NCI-H146 (cell line): ENCODE measurements at regions not wholly inside any gene's neighbourhood (a gene's known extent, or its start where the extent isn't known, plus 50 kb on each side); places are given as distances from the start of the nearest gene placed in this dataset.
"Not testable (repeated sequence)": the region's sequence is repeated elsewhere in the genome, so short reads cannot be mapped to it uniquely, and the experiment has no call there.

Experiments
- DNase-seq: peaks from one replicate; lab custom pipeline; 2025; lab: John Stamatoyannopoulos, UW

GRCh38 chr6:141244366-141244765, 888.4 kb upstream of the GJE1 start:
- DNase-seq: no peak

- DNase-seq: no peak
Observed at GRCh38 chr6:141242957-141243356, 889.8 kb upstream of the GJE1 start.

- DNase-seq: no peak
Observed at GRCh38 chr6:141229296-141229695, 903.4 kb upstream of the GJE1 start.

GRCh38 chr6:141218583-141218982, 914.1 kb upstream of the GJE1 start:
- DNase-seq: no peak

DNA sequence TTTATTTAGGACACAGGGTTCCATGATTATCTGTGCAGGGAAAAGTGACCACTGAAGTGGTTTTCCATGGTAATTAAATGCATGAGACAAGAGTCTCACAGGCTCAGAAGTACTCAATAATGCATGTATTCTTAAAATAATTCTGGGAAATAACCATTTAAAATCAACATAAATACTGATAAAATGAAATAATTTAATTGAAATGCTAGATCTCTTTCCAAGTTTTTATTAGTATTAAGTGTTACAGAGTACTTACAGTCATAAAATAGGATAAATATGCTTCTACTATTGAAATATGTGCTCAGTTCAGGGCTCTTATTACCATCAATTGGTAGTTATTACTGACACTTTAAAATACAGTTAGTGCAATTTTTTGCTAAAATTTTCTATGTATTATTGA, 916.0 kb upstream of the GJE1 start:
- DNase-seq: no peak

DNA sequence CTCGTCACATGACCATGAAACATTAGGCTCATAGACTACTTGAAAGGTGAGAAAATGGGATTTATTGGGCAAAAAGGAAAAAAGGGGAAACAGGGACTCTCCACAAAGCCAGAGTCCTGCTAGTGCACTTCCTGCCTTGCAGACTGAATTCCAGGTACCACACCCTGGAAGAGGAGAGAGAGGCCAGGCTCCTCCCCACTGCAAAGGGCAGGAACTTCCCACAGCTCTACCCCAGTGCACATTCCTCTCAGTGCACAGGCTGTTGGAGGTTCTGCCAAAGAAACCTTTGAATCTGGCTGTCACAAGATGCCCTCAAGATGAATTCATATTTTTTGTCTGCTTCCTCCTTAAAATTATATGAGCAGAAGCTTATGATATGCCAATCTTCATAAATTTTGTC, 920.4 kb upstream of the GJE1 start:
- DNase-seq: peak; percentile 6

GRCh38 chr6:141211845-141212244, 920.9 kb upstream of the GJE1 start:
- DNase-seq: no peak

DNA sequence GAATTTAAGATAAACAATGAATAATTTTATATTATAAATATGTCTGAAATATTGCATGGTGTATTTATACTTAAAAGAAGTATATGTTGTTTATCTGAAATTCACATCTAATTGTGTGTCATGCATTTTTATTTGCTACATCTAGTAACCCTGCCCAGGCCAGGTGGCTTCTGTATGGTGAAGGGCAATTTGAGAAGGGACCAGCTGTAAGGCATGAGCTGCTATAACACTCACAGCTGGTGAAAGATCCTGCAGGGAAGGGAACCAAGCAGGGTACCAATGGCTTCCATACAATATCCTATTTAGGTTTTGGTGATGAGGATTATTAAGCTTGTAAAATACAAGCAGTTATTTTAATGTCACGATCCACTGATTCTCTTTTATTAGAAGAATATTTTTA, 921.8 kb upstream of the GJE1 start:
- DNase-seq: peak; percentile 71

- no peak for DNase-seq
Observed at GRCh38 chr6:141209890-141210289, 922.8 kb upstream of the GJE1 start.

- DNase-seq: no peak
Observed at GRCh38 chr6:141208101-141208500, 924.6 kb upstream of the GJE1 start.

DNA sequence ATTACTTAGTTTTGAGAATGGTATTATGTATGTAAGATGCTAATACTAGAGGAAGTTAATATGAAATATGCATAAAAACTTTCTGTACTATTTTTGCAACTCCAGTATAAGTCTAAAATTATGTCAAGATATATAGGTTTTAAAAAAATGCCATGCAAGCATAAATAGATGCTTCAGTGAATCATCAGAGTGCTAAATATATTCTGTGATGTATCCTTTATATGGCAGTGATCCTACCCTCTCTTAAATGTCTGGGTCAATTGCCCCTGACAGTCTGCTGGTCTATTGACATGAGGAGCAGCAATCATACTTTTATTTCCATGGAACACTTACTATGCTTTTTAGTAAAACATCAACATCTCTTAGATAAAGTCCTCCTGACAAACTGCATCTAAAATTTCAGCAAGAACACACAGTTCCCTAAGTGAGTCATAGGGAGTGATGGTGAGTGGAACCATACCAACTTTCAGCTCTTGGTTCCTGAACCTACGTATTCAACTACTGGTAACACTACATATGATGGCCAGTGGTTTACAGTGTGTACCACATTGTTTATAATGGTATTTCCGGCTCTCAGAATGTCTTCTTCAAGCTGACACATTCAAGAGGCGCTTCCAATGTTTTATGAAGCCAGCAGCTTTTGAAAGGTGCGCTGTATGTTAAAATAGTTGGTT, 928.7 kb upstream of the GJE1 start:
- DNase-seq: no peak

GRCh38 chr6:141202626-141203025, 930.1 kb upstream of the GJE1 start:
- no peak for DNase-seq

GRCh38 chr6:141199074-141199473, 933.7 kb upstream of the GJE1 start:
- no peak for DNase-seq

GRCh38 chr6:141195251-141195832, 937.4 kb upstream of the GJE1 start:
- DNase-seq: peak; percentile 23

- DNase-seq: no peak
Observed at GRCh38 chr6:141183368-141183767, 949.4 kb upstream of the GJE1 start.

DNA sequence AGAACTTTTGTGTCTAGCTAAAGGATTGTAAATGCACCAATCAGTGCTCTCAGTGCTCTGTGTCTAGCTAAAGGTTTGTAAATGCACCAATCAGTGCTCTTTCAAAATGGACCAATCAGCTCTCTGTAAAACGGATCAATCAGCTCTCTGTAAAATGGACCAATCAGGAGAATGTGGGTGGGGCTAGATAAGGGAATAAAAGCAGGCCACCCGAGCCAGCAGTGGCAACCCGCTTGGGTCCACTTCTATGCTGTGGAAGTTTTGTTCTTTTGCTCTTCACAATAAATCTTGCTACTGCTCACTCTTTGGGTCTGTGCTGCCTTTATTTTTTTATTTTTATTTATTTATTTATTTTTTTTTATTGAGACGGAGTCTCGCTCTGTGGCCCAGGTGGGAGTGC, 957.3 kb upstream of the GJE1 start:
- not testable (repeated sequence) for DNase-seq

- DNase-seq: no peak
Observed at GRCh38 chr6:141174932-141175331, 957.8 kb upstream of the GJE1 start.

- no peak for DNase-seq
Observed at GRCh38 chr6:141173529-141173928, 959.2 kb upstream of the GJE1 start.

DNA sequence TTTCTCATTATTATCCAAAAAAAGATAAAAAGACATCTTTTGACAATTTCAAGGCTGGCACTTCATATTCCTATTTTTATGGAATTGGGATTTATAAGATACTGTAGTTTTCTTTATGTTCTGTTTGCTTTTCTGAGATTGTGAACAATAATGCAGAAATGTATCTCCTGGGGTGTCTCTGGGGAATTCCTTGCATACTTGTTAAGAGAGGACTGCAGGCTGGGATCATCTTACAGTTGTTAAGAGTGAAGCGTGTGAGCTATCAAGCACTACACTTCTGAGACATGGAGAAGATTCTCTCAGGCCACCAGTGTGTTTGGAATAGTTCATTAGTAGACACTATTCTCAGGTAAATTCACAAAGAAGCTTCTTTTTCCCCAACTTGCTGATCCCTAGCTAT, 963.3 kb upstream of the GJE1 start:
- no peak for DNase-seq

- no peak for DNase-seq
Observed at GRCh38 chr6:141167945-141168344, 964.8 kb upstream of the GJE1 start.

GRCh38 chr6:141165002-141165665, 967.6 kb upstream of the GJE1 start:
- DNase-seq: peak; percentile 29

GRCh38 chr6:141164042-141164743, 968.5 kb upstream of the GJE1 start:
- DNase-seq: peak; percentile 93

GRCh38 chr6:141163107-141163506, 969.6 kb upstream of the GJE1 start:
- no peak for DNase-seq
